ENCODE measurements at regions not wholly inside any gene's neighbourhood (a gene's known extent, or its start where the extent isn't known, plus 50 kb on each side); places are given as distances from the start of the nearest gene placed in this dataset.

DNA sequence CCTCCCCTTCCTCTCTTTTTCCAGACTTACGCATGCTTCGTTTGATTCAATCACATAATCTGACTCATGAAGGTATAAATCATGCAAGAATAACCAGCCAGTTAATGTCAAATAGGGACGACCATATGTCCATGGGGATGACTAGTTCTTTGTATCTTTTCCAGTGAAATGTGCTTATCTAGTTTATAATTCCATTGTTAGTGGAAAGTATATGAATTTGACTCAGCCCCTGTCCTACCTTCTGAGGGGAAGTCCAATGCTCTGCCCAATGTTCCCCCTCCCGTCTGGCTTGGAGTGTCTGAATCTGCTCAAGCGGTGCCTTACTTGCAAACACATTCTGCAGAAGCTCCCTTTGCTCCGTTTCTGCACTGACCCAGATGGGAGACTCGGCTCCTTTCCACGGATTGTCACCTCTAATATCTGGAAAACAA is 55.0 kb upstream of the EPHB3 start:
- FAIRE-seq: no peak
- no peak for DNase-seq (ENCODE audit: insufficient read length, low spot score)
- TF ChIP-seq POLR2A (IDR thresholded peaks at IDR 0.05; ENCODE audit: low read depth, low read length): no peak

DNA sequence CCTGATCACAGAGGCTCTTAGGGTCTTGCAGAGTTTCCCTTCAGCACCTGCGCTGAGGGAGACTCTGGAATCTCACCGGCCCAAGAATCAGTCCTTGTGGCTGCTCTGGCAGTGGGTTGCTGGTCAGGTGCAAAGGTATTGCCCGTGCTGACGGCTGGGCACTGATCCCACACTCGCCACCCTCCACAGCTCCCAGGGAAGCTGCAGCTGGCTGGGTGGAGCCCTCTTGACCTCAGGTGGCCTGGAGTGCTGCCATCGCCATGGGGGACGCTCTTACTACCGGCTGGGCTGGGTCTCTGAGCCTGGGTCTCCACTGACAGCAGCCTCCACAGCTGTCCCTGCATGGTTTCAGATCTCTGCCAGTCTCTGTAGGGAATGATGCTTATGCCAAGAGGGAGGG is 52.6 kb upstream of the EPHB3 start:
- no peak for DNase-seq (ENCODE audit: insufficient read length, low spot score)
- FAIRE-seq: no peak
- TF ChIP-seq POLR2A (IDR thresholded peaks at IDR 0.05; ENCODE audit: low read depth, low read length): no peak

DNA sequence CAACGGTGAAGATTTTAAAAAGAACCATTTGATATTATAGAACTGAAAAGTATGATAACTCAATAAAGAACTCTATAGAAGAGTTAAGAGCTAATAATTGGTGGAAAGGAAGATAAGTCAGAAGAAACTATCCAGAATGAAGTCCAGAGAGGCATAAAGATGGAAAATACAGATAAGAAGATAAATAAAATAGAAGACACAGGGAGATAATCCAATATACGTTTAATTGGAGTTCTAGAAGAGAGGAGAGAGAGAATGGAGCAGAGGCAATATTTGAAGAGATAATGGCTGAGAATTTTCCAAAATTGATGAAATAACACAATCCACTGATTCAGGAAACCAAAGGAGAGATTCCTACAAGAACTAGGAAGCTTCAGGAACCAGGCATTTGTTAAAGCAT is 49.8 kb upstream of the EPHB3 start:
- DNase-seq (ENCODE audit: insufficient read length, low spot score): no peak
- FAIRE-seq: no peak
- TF ChIP-seq POLR2A (IDR thresholded peaks at IDR 0.05; ENCODE audit: low read depth, low read length): no peak

All from H54 (cell line).